NB4 (cell line): ENCODE measurements at regions not wholly inside any gene's neighbourhood (a gene's known extent, or its start where the extent isn't known, plus 50 kb on each side); places are given as distances from the start of the nearest gene placed in this dataset.

Experiments used
- CTCF ChIP-seq: IDR thresholded peaks from one replicate; pipeline ENCODE4 v1.5.1; 2012; ENCODE audit warnings: low read depth, low read length
- MYC ChIP-seq: IDR thresholded peaks from 2 replicates; pipeline ENCODE4 v1.6.1; 2011; ENCODE audit warnings: low read depth, low read length

GRCh38 chr3:145177828-145178227 is 983.2 kb downstream of the PLOD2 start:
- TF ChIP-seq CTCF (no peak), MYC (no peak)
